Ovary (tissue), 7 donors: ENCODE measurements at regions not wholly inside any gene's neighbourhood (a gene's known extent, or its start where the extent isn't known, plus 50 kb on each side); places are given as distances from the start of the nearest gene placed in this dataset.

Experiments used
- DNase-seq, 5 donors: peaks; one replicate each; pipeline ENCODE4 v3.0.0-alpha.2; 2019 to 2020
- H3K27ac ChIP-seq, 2 donors: fragments of 200-600 bp; one replicate each; pipeline versions ENCODE4 v1.5.1 to v1.8.0; 2019 to 2022
- H3K27me3 ChIP-seq: fragments of 200-600 bp; one replicate; pipeline ENCODE4 v1.8.0; 2022
- H3K36me3 ChIP-seq: fragments of 200-600 bp; sonication (generic); one replicate; pipeline ENCODE4 v1.5.1; 2019
- H3K4me1 ChIP-seq: one replicate; pipeline ENCODE4 v1.8.1; 2013; ENCODE audit warnings: mild to moderate bottlenecking, moderate library complexity; ENCODE audit not compliant: insufficient read depth
- H3K4me3 ChIP-seq: fragments of 200-600 bp; sonication (generic); one replicate; pipeline ENCODE4 v1.5.1; 2017
- H3K9me3 ChIP-seq, 2 donors: fragments of 200-600 bp in 1 of 2; sonication (generic) in 1 of 2; one replicate each; pipeline versions ENCODE4 v1.5.1 to v1.8.1; 2013 to 2019; ENCODE audit warnings: mild to moderate bottlenecking in 1 of 2, moderate library complexity in 1 of 2
- EP300 ChIP-seq: sonication (generic); formaldehyde crosslinking; IDR thresholded peaks from one replicate; pipeline ENCODE4 v1.6.1; 2017; ENCODE audit warnings: antibody characterized with exemption
- POLR2A ChIP-seq: fragments of 450-650 bp; IDR thresholded peaks from one replicate; pipeline ENCODE4 v1.6.1; 2017; ENCODE audit warnings: antibody characterized with exemption, mild to moderate bottlenecking, moderate library complexity
- WGBS, 3 donors: extraction: QIAGEN DNeasy Blood & Tissue Kit in 1 of 3; methylation state at CpG; one replicate each; pipeline versions ENCODE4 v1.1.5 to v1.1.7; 2013 to 2017; 5-methylcytosine and 5-hydroxymethylcytosine counted together
- intact Hi-C, 4 donors: fragments of 100-400 bp; cut with DNase I; formaldehyde crosslinking; loops; one replicate each; pipeline versions ENCODE4 v1.11.0 to v1.15.1; 2022 to 2023
- TF ChIP-seq, protein P1 (sequence below), 3 donors: fragments of 450-650 bp in 2 of 3; fragments of 200-600 bp in 1 of 3; IDR thresholded peaks; one replicate each; pipeline versions ENCODE4 v1.5.1 to v1.8.0; 2016 to 2022; ENCODE audit warnings: antibody characterized with exemption in 3 of 3, mild to moderate bottlenecking in 1 of 3
- donor health status: DM: no; HTN: no; CAD: no; lungs with moderate emphysema.
- donor health status: DM: no; HTN: no; CAD: no.
- donor health status: Bipolar disorder and iron deficiency.
- donor health status: DM: no; HTN: no; CAD: no.
- donor health status: DM: yes; HTN: yes; CAD: no.

DNA sequence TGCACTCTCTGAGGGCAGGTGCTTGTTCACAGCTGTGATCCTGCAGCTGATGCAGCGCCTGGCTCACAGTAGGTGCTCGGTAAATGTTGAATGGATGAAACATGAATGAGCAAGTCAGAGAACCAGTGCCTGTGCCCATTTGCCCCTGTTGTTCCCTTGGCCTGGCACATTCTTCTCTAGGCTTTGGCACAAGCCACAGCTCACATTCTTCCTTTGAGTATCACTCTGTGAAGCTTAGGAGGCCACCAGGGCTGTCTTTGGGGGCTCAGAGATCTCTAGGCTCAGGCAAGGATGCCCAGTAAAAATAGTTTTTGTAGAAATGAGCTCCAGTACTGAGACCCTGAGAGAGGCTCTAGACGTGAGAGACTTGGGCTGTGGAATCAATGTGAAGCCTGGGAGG lies 144.6 kb upstream of the NAV2 start:
- Histone ChIP-seq H3K9me3 (no peaks in the 10 kb centered on the region), H3K4me3 (no peak overlapping the region), H3K27me3 (no peaks in the 10 kb centered on the region), H3K36me3 (no peaks in the 10 kb centered on the region), H3K4me1 (no peaks in the 10 kb centered on the region), H3K27ac (no peak overlapping the region)
- intact Hi-C loops: loop anchor here in 2 of 4 donors (5.0 to 10.0 kb wide), 3 partner anchors 564 to 787 kb away; no protein-coding TSS in a partner anchor
- TF ChIP-seq EP300: no peak
- TF ChIP-seq POLR2A: no peak
- TF ChIP-seq, protein P1, sequence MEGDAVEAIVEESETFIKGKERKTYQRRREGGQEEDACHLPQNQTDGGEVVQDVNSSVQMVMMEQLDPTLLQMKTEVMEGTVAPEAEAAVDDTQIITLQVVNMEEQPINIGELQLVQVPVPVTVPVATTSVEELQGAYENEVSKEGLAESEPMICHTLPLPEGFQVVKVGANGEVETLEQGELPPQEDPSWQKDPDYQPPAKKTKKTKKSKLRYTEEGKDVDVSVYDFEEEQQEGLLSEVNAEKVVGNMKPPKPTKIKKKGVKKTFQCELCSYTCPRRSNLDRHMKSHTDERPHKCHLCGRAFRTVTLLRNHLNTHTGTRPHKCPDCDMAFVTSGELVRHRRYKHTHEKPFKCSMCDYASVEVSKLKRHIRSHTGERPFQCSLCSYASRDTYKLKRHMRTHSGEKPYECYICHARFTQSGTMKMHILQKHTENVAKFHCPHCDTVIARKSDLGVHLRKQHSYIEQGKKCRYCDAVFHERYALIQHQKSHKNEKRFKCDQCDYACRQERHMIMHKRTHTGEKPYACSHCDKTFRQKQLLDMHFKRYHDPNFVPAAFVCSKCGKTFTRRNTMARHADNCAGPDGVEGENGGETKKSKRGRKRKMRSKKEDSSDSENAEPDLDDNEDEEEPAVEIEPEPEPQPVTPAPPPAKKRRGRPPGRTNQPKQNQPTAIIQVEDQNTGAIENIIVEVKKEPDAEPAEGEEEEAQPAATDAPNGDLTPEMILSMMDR (IDR thresholded peaks at IDR 0.05): no peak
- WGBS, 3 donors: 89 to 99% (median 95%) methylated on average over 3 of the region's 3 CpGs
- DNase-seq: no peak

DNA sequence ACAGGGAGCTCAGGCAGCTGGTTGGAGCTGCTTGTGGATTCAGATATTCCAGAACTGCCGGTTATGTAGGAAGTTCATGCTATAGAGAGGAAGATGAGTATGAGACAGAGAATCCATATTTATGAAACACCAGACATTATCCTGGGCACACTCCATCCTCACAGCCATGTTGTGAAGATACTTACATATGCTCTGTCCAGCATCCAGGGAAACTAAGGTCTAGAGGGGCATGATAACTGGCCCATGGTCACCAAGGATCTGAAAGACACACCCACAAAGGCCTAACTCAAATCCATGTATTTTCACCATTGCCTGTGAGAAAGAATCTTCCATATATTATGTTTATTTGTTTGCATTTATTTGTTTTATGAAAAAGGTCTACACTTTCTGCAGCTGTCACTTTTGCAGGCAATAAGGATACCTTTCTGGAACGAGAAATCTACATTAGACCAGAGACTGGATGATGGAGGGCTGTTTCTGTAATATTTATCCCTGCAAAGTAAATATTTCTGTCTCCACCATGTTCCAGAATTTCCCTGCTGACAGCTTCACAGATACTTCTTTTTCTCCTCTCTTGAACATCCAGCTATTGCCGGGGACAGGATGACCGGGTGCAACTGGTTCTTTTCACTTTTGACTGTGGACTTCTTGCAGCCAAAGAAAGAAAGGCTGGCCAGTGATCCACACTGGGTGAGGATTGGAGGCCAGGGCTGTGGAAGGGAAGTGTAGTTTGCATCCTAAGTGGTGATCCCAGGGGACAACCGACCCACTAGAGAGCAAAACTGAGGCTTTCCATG lies 145.9 kb upstream of the NAV2 start:
- TF ChIP-seq, protein P1 (IDR thresholded peaks at IDR 0.05): no peak
- 81 to 91% (median 84%) methylated on average over 5 of the region's 5 CpGs for WGBS, 3 donors
- no peak overlapping the region for H3K27ac ChIP-seq
- no peak for DNase-seq
- no peaks in the 10 kb centered on the region for H3K36me3 ChIP-seq
- intact Hi-C loops: loop anchor here in 2 of 4 donors (5.0 to 10.0 kb wide), 3 partner anchors 566 to 788 kb away; no protein-coding TSS in a partner anchor
- no peaks in the 10 kb centered on the region for H3K4me1 ChIP-seq
- no peaks in the 10 kb centered on the region for H3K27me3 ChIP-seq
- H3K4me3 ChIP-seq: no peak overlapping the region
- H3K9me3 ChIP-seq: no peaks in the 10 kb centered on the region

DNA sequence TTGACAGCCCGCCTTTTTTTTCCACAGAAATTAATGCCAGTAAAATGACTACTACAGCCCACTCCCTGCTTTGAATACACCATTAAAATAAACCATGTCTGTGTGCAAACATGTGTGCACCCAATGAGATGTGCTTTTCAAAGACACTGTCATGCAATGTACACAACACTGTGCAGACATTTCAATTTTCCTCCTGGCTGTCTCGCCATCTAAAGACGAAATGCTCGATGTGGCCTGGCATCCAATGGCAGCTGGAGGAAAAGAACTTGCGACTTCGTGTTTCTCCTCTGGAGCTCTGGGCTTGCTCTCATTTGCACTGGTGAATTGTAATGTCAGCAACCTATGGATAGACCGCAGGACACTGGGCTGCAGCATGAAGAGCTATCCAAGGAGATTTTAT lies 147.0 kb upstream of the NAV2 start:
- no peaks in the 10 kb centered on the region for H3K9me3 ChIP-seq
- intact Hi-C loops: loop anchor here in 2 of 4 donors (5.0 to 10.0 kb wide), 3 partner anchors 567 to 789 kb away; no protein-coding TSS in a partner anchor
- no peak overlapping the region for H3K27ac ChIP-seq
- no peaks in the 10 kb centered on the region for H3K36me3 ChIP-seq
- WGBS, 3 donors: 95 to 98% (median 96%) methylated on average over 7 of the region's 7 CpGs
- H3K4me3 ChIP-seq: no peak overlapping the region
- no peaks in the 10 kb centered on the region for H3K4me1 ChIP-seq
- TF ChIP-seq POLR2A (no peak), EP300 (no peak)
- no peaks in the 10 kb centered on the region for H3K27me3 ChIP-seq
- no peak for DNase-seq

DNA sequence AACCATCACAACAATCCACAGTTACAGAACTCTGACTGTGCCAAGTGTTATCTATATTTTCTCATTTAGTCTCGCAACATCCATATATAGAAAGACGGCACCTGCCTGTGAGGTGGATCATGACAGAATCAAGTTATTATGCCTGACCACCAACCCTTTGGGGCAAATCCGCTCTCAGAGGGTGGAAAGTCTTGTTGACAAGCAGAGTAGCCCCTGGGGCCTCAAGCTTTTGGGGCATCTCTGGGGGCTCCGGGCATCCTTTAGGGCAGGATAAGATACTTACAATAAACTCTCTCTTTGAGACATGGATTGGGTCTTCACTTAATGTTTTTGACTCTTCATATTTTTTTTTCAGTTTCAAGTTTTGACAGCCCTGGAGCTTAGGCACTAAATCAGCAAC lies 150.5 kb upstream of the NAV2 start:
- intact Hi-C loops: loop anchor here (2.0 to 10.0 kb wide), 6 partner anchors 179 to 793 kb away; no protein-coding TSS in a partner anchor
- Histone ChIP-seq H3K27ac (no peak overlapping the region), H3K27me3 (no peaks in the 10 kb centered on the region), H3K4me3 (no peak overlapping the region), H3K4me1 (no peaks in the 10 kb centered on the region), H3K9me3 (no peaks in the 10 kb centered on the region), H3K36me3 (no peaks in the 10 kb centered on the region)
- 93 to 95% (median 93%) methylated on average over 4 of the region's 4 CpGs for WGBS, 3 donors
- TF ChIP-seq, protein P1 (IDR thresholded peaks at IDR 0.05): no peak
- TF ChIP-seq POLR2A (no peak), EP300 (no peak)
- DNase-seq: no peak

DNA sequence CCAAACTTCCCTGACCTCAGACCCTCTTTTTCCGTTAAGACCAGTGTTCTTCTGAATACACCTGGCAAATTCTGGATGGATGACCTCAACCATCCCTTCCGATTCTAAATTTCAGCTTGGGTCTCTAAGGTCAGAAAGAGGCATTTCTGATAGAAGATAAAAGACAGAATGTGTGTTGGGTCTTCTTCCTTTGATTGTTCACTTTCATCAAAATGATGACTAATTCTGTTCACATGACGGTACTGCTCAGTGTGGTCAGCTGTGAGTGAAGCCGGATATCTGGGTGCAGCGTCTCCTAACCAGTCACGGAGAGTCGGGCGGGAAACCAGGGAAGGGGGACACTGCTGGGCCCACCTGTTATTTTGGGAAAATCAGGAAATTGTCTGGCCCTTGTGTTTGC lies 151.6 kb upstream of the NAV2 start:
- Histone ChIP-seq H3K27me3 (no peaks in the 10 kb centered on the region), H3K9me3 (no peaks in the 10 kb centered on the region), H3K36me3 (no peaks in the 10 kb centered on the region), H3K4me1 (no peaks in the 10 kb centered on the region), H3K4me3 (no peak overlapping the region), H3K27ac (no peak overlapping the region)
- no peak for DNase-seq
- TF ChIP-seq EP300 (no peak), POLR2A (no peak)
- TF ChIP-seq, protein P1 (IDR thresholded peaks at IDR 0.05): no peak
- WGBS, 3 donors: 80 to 88% (median 85%) methylated on average over 8 of the region's 8 CpGs
- intact Hi-C loops: loop anchor here in 3 of 4 donors (5.0 to 10.0 kb wide), 5 partner anchors 181 to 794 kb away; no protein-coding TSS in a partner anchor
